Suprapubic skin (tissue), 4 donors: ENCODE measurements at regions not wholly inside any gene's neighbourhood (a gene's known extent, or its start where the extent isn't known, plus 50 kb on each side); places are given as distances from the start of the nearest gene placed in this dataset.
A peak's percentile ranks its signal among the peaks of the same experiment; 100 is the strongest.

Experiments
- DNase-seq, 2 donors: peaks; one replicate each; pipeline ENCODE4 v3.0.0-alpha.2; 2019; ENCODE audit warnings: low spot score in 2 of 2
- H3K27ac ChIP-seq: fragments of 200-600 bp; sonication (generic); one replicate; pipeline ENCODE4 v1.5.1; 2019
- H3K27me3 ChIP-seq: fragments of 200-600 bp; sonication (generic); one replicate; pipeline ENCODE4 v1.5.1; 2019
- H3K36me3 ChIP-seq: fragments of 200-600 bp; sonication (generic); one replicate; pipeline ENCODE4 v1.5.1; 2019
- H3K4me1 ChIP-seq: fragments of 200-600 bp; sonication (generic); one replicate; pipeline ENCODE4 v1.5.1; 2019
- H3K4me3 ChIP-seq: fragments of 200-600 bp; sonication (generic); one replicate; pipeline ENCODE4 v1.5.1; 2019; ENCODE audit warnings: mild to moderate bottlenecking
- H3K9me3 ChIP-seq: fragments of 200-600 bp; sonication (generic); one replicate; pipeline ENCODE4 v1.5.1; 2019
- EP300 ChIP-seq: sonication (generic); formaldehyde crosslinking; IDR thresholded peaks from one replicate; pipeline ENCODE4 v1.6.1; 2017; ENCODE audit warnings: antibody characterized with exemption
- POLR2A ChIP-seq, 2 donors: fragments of 450-650 bp; IDR thresholded peaks; one replicate each; pipeline ENCODE4 v1.6.1; 2017; ENCODE audit warnings: antibody characterized with exemption in 2 of 2, mild to moderate bottlenecking in 2 of 2, moderate library complexity in 2 of 2
- POLR2AphosphoS5 ChIP-seq, 3 donors: sonication (generic); formaldehyde crosslinking; IDR thresholded peaks; one replicate each; pipeline ENCODE4 v1.6.1; 2017; ENCODE audit warnings: antibody characterized with exemption in 3 of 3
- WGBS: methylation state at CpG from one replicate; pipeline ENCODE4 v1.1.5; 2018; 5-methylcytosine and 5-hydroxymethylcytosine counted together
- TF ChIP-seq, protein P1 (sequence below), 2 donors: fragments of 200-600 bp in 1 of 2; fragments of 450-650 bp in 1 of 2; sonication (generic) in 1 of 2; IDR thresholded peaks; one replicate each; pipeline ENCODE4 v1.5.1; 2016 to 2019; ENCODE audit warnings: antibody characterized with exemption in 2 of 2, mild to moderate bottlenecking in 1 of 2, moderate library complexity in 1 of 2

DNA sequence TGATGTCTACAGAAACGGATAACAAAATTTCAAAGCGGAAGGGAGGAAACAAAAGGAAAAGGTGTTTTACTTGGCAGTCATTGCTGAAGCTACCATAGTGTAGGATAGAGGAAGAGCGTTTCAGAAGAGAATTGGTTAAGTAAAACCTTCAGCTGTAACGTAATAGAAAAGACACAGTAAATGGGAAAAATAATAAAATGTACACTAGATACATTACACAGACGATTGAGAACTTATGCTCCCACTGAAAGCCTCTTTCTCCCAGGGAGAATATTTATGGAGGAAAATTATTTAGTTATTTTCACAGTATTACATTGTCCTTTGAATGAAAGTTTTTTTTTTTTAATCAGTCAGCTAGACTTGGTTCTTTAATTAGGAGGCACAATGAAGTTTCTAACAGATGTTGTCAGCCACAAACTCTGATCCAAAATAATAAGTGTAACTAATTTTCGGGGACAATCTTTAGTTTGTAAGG, 90.7 kb upstream of the PRDM1 start:
- DNase-seq = no peak
- Histone ChIP-seq H3K27me3 (no peaks in the 10 kb centered on the region), H3K4me3 (peak overlapping the region; percentile 61), H3K9me3 (no peaks in the 10 kb centered on the region), H3K27ac (peak overlapping the region; percentile 94), H3K4me1 (peaks cover 25% of the 10 kb centered on the region), H3K36me3 (no peaks in the 10 kb centered on the region)
- WGBS = 35% methylated on average over 6 of the region's 6 CpGs
- no peak for TF ChIP-seq EP300
- no peak for TF ChIP-seq POLR2A (IDR thresholded peaks at IDR 0.05)
- TF ChIP-seq, protein P1, sequence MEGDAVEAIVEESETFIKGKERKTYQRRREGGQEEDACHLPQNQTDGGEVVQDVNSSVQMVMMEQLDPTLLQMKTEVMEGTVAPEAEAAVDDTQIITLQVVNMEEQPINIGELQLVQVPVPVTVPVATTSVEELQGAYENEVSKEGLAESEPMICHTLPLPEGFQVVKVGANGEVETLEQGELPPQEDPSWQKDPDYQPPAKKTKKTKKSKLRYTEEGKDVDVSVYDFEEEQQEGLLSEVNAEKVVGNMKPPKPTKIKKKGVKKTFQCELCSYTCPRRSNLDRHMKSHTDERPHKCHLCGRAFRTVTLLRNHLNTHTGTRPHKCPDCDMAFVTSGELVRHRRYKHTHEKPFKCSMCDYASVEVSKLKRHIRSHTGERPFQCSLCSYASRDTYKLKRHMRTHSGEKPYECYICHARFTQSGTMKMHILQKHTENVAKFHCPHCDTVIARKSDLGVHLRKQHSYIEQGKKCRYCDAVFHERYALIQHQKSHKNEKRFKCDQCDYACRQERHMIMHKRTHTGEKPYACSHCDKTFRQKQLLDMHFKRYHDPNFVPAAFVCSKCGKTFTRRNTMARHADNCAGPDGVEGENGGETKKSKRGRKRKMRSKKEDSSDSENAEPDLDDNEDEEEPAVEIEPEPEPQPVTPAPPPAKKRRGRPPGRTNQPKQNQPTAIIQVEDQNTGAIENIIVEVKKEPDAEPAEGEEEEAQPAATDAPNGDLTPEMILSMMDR (IDR thresholded peaks at IDR 0.05) = no peak

DNA sequence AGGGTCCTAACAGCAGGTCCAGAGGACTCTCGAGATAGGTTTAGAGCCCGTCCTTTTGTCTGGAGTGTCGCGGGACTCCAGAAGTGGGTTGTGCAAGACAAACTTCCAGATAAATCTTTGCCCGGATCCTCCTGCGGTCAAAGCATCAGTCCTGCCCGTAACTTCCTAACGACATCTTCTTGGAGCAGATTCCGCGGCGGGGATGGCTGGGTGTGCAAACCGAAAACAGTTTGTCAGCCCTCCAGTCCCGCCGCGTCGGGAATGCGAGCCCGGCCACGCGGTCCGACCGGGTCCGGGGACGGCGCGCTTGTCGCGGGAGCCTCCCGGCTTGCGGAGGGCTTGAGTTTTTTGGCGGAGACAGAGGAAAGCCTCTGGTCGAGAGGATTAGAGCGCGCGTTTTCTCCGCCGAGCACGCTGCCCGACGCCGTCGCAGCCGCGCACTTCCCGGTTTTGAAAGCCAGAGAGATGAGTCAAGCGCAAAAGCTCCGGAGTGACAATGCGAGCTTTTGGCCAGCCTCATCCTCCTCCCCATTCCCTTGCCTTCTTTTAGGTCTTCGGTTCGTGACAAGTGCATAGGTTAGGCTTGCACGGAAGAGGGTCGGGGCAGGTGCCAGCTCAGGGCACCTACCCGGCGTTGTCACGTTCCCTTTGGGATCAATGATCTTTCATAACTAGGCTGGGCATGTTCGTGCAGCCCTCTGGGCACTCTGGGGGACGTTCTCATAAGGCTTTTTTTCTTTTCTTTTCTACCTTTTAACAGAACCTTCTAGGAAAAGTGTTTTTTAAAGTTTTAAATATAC, 91.3 kb upstream of the PRDM1 start:
- H3K4me3 ChIP-seq = peak overlapping the region; percentile 61

DNA sequence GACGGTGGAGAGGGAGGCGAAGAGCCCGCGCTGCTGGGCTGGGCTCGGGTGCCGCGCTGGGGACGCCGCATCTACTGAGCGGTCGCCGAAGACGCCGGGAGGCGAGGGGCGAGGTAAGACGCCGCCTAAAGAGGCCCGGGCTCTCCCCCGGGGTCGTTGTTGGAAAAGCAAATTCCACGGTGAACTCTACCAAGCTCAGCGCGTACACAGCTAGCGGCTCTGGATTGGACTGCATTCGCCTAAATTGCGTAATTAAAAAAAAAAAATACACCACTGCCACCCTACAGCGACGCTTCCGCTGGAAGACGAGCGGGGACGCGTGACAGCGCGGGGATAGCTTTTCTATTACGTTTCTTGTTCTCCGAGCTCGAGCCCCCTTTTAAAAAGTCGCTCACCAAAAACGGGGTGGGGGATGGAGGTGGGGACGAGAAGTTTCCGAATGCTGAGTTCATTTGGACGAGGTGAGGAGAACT, 92.0 kb upstream of the PRDM1 start:
- no peak for TF ChIP-seq POLR2A (IDR thresholded peaks at IDR 0.05)
- no peak for TF ChIP-seq EP300
- Histone ChIP-seq H3K27me3 (no peaks in the 10 kb centered on the region), H3K9me3 (no peaks in the 10 kb centered on the region), H3K4me1 (peaks cover 25% of the 10 kb centered on the region), H3K36me3 (no peaks in the 10 kb centered on the region), H3K4me3 (peak overlapping the region; percentile 61), H3K27ac (peak overlapping the region; percentile 94)
- DNase-seq = no peak
- 3% methylated on average over 42 of the region's 44 CpGs for WGBS

More for the DNA sequence above, 91.3 kb upstream of the PRDM1 start:
- DNase-seq = peak; percentile 78 to 89
- no peaks in the 10 kb centered on the region for H3K27me3 ChIP-seq
- H3K36me3 ChIP-seq = no peaks in the 10 kb centered on the region
- H3K27ac ChIP-seq = peak overlapping the region; percentile 94
- peak in 2 of 3 donors; percentile 48 to 52 for TF ChIP-seq POLR2AphosphoS5 (IDR thresholded peaks at IDR 0.05)
- peak in 1 of 2 donors; percentile 28 for TF ChIP-seq POLR2A (IDR thresholded peaks at IDR 0.05)
- no peak for TF ChIP-seq EP300
- peaks cover 25% of the 10 kb centered on the region for H3K4me1 ChIP-seq
- no peaks in the 10 kb centered on the region for H3K9me3 ChIP-seq
- under 1% methylated on average over 43 of the region's 57 CpGs for WGBS

DNA sequence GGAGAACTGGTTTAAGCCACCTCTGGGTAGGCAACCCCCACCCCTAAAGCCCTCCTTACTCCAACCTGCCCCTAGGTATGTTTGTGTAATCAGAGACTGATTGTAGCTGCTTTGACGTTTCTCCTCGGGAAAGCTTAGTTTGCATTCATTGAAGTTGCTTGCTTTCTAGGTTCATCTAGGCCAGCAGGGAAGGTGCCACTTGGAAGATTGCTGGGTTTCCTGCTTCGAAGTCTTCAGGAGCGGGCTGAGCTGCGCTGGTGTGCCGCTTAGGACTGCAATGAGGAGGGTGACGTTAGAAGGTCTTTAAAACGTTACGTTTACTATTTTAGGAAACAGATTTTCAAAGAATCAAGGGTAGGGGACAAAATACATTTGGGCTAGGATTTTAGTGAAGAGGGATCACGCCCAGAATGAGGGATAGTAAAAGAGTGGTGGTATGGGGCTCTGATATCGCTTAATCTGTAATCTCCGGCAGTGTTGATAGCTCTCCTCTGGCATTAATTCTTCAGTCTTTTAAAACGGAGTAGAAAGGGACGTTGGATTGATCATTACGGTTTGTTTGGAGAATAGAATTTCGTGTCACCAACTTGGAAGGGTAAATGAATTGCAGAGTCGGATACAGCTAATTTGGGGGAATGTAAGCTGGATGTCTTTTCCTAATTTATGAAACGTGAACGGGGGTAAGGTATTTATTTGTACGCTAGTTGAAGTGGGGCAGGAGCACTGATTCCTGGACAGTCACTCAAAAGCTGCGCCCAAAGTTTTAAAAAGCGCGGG, 92.6 kb upstream of the PRDM1 start:
- no peak for DNase-seq

DNA sequence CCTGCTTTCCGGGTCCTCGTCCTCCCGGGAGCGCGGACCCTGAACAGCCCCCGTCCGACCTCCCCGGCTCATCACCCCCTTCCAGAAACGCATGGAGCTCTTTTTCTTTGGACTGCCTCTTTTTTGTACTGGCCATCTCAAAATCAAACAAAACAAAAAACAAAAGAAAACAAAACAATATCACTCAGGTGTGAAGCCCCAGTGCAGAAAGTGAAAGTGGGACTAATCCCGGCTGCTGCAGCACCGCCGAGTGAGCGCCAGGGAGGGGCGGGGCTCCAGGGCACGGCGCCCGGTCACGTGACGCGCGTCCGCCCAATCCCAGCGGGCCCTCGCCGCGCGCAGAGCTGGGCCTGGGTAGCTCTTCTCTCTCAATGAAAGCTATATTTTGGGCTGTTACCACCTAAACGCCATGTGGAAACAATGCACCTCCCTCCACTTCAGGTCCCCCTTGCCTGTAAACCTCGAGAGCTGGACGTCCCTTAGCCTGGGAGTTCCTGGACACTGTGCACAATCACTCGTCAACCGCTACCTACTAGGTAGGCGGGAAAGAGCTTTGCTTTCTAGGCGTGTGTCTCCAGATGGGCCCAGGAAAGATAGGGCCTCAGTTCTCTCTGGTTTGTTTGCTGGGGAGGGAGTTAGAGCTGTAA, 93.7 kb upstream of the PRDM1 start:
- Histone ChIP-seq H3K36me3 (no peaks in the 10 kb centered on the region), H3K4me3 (peak overlapping the region; percentile 61), H3K9me3 (no peaks in the 10 kb centered on the region), H3K27ac (peak overlapping the region; percentile 28), H3K27me3 (no peaks in the 10 kb centered on the region), H3K4me1 (peaks cover 25% of the 10 kb centered on the region)
- peak; percentile 82 to 87 for DNase-seq
- TF ChIP-seq POLR2A (IDR thresholded peaks at IDR 0.05) = no peak
- no peak for TF ChIP-seq POLR2AphosphoS5 (IDR thresholded peaks at IDR 0.05)
- no peak for TF ChIP-seq EP300
- TF ChIP-seq, protein P1 (IDR thresholded peaks at IDR 0.05) = no peak
- 5% methylated on average over 34 of the region's 34 CpGs for WGBS

More for the DNA sequence above, 92.6 kb upstream of the PRDM1 start:
- peak overlapping the region; percentile 61 for H3K4me3 ChIP-seq
- TF ChIP-seq POLR2A (IDR thresholded peaks at IDR 0.05) = no peak
- TF ChIP-seq POLR2AphosphoS5 (IDR thresholded peaks at IDR 0.05) = no peak
- TF ChIP-seq, protein P1 (IDR thresholded peaks at IDR 0.05) = no peak
- no peak for TF ChIP-seq EP300
- H3K27me3 ChIP-seq = no peaks in the 10 kb centered on the region
- peaks cover 25% of the 10 kb centered on the region for H3K4me1 ChIP-seq
- H3K9me3 ChIP-seq = no peaks in the 10 kb centered on the region
- no peaks in the 10 kb centered on the region for H3K36me3 ChIP-seq
- peak overlapping the region; percentile 94 for H3K27ac ChIP-seq
- 58% methylated on average over 23 of the region's 23 CpGs for WGBS
